CD4-positive, alpha-beta T cell (primary cell): ENCODE measurements at regions not wholly inside any gene's neighbourhood (a gene's known extent, or its start where the extent isn't known, plus 50 kb on each side); places are given as distances from the start of the nearest gene placed in this dataset.

Experiments used
- ATAC-seq: fragments of 200-7000 bp; cut with Tn5 transposase; one replicate; pipeline ENCODE4 v1.10.0; 2022; ENCODE audit warnings: mild to moderate bottlenecking; ENCODE audit not compliant: poor library complexity
- CTCF ChIA-PET: fragments of 350-600 bp; sonication (Branson Sonifier 250); formaldehyde crosslinking; loops from one replicate; lab custom pipeline; 2021; ENCODE audit warnings: antibody characterized with exemption, inconsistent platforms; lab: Charles Lee
- POLR2A ChIA-PET: fragments of 350-600 bp; sonication (Branson Sonifier 250); formaldehyde crosslinking; loops from one replicate; lab custom pipeline; 2021; ENCODE audit warnings: antibody characterized with exemption, inconsistent platforms; lab: Charles Lee
- DNase-seq, 14 experiments: peaks; one replicate each; pipeline ENCODE4 v3.0.0-alpha.2; 2013 to 2020; ENCODE audit warnings: mixed read lengths in 2 of 14
- H3K27ac ChIP-seq, 2 donors: one replicate each; pipeline versions ENCODE4 v1.5.1 to v1.7.0; 2013; ENCODE audit warnings: low read length in 2 of 2, low read depth in 1 of 2, mild to moderate bottlenecking in 1 of 2
- H3K27me3 ChIP-seq, 2 experiments: 1 replicate in 1 of 2; 2 replicates in 1 of 2; pipeline versions ENCODE4 v1.6.1 to v1.7.0; 2013; ENCODE audit warnings: low read length in 2 of 2, control low read depth in 1 of 2, mild to moderate bottlenecking in 1 of 2, moderate library complexity in 1 of 2; ENCODE audit not compliant: insufficient read depth in 2 of 2, control insufficient read depth in 1 of 2
- H3K36me3 ChIP-seq: one replicate; pipeline ENCODE4 v1.6.1; 2013; ENCODE audit warnings: low read length, control low read depth; ENCODE audit not compliant: insufficient read depth
- H3K4me1 ChIP-seq: one replicate; pipeline ENCODE4 v1.6.1; 2013; ENCODE audit warnings: low read length, control low read depth; ENCODE audit not compliant: insufficient read depth
- H3K4me3 ChIP-seq: one replicate; pipeline ENCODE4 v1.5.1; 2013; ENCODE audit warnings: mild to moderate bottlenecking, low read length, moderate library complexity
- H3K9me3 ChIP-seq, 2 experiments: 1 replicate in 1 of 2; 2 replicates in 1 of 2; pipeline versions ENCODE4 v1.6.1 to v1.7.0; 2013; ENCODE audit warnings: low read length in 2 of 2, mild to moderate bottlenecking in 2 of 2, control low read depth in 1 of 2, moderate library complexity in 1 of 2; ENCODE audit not compliant: control insufficient read depth in 1 of 2, insufficient read depth in 1 of 2
- H3K27ac Mint-ChIP-seq: one replicate; pipeline ENCODE4 v1.8.0; 2020; ENCODE audit warnings: mixed read lengths
- H3K27me3 Mint-ChIP-seq: one replicate; pipeline ENCODE4 v1.8.0; 2021; ENCODE audit warnings: mixed read lengths
- H3K36me3 Mint-ChIP-seq: one replicate; pipeline ENCODE4 v1.8.0; 2021; ENCODE audit warnings: low read depth, mixed read lengths
- H3K4me1 Mint-ChIP-seq: one replicate; pipeline ENCODE4 v1.8.0; 2021; ENCODE audit warnings: low read depth, mixed read lengths
- H3K4me3 Mint-ChIP-seq: one replicate; pipeline ENCODE4 v1.8.0; 2020; ENCODE audit warnings: mild to moderate bottlenecking, mixed read lengths
- H3K9me3 Mint-ChIP-seq: one replicate; pipeline ENCODE4 v1.8.0; 2020; ENCODE audit warnings: mixed read lengths
- intact Hi-C, 2 experiments: fragments of 100-400 bp; cut with DNase I in 1 of 2; cut with micrococcal nuclease in 1 of 2; formaldehyde crosslinking; loops; one replicate each; pipeline versions ENCODE4 v1.15.1 to v1.9.0; 2023 to 2025; cut with DNase I, micrococcal nuclease
- TF ChIP-seq, protein P1 (sequence below): fragments of 200-600 bp; IDR thresholded peaks from one replicate; pipeline ENCODE4 v1.8.0; 2022; ENCODE audit warnings: antibody characterized with exemption, mild to moderate bottlenecking

DNA sequence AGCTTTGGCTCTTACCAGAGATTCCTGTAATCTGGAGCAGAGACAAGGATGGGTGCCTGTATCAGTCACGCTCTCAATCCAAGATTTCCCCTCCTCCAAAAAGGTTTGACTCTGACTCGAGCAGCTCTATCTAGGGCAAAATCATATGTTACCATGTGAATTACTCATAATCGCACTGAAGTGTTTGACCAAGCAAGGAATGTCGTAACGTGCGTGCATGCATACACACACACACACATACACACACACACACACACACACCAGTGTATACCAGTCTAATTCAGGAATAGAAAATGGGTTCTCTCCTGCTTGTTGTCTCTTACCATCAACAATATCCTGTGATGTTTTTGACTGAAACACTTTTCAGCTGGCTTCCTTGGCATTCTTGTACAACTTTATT, 835.1 kb downstream of the KCNJ2 start:
- no peaks in the 10 kb centered on the region for H3K27me3 ChIP-seq
- Mint-ChIP-seq H3K9me3 (no peaks in the 10 kb centered on the region), H3K27ac (no peak overlapping the region), H3K4me3 (no peak overlapping the region), H3K36me3 (no peaks in the 10 kb centered on the region), H3K27me3 (no peaks in the 10 kb centered on the region), H3K4me1 (no peaks in the 10 kb centered on the region)
- no peak overlapping the region for H3K4me3 ChIP-seq
- ChIA-PET POLR2A (no interaction called here), CTCF (interaction anchor here (0.6 kb wide), 1 partner anchor 8 kb away, joined by 4 read pairs; no protein-coding TSS in a partner anchor)
- intact Hi-C loops: no loop called here
- ATAC-seq (no peak), DNase-seq (no peak)
- H3K4me1 ChIP-seq: no peaks in the 10 kb centered on the region
- no peaks in the 10 kb centered on the region for H3K9me3 ChIP-seq
- H3K36me3 ChIP-seq: no peaks in the 10 kb centered on the region
- TF ChIP-seq, protein P1, sequence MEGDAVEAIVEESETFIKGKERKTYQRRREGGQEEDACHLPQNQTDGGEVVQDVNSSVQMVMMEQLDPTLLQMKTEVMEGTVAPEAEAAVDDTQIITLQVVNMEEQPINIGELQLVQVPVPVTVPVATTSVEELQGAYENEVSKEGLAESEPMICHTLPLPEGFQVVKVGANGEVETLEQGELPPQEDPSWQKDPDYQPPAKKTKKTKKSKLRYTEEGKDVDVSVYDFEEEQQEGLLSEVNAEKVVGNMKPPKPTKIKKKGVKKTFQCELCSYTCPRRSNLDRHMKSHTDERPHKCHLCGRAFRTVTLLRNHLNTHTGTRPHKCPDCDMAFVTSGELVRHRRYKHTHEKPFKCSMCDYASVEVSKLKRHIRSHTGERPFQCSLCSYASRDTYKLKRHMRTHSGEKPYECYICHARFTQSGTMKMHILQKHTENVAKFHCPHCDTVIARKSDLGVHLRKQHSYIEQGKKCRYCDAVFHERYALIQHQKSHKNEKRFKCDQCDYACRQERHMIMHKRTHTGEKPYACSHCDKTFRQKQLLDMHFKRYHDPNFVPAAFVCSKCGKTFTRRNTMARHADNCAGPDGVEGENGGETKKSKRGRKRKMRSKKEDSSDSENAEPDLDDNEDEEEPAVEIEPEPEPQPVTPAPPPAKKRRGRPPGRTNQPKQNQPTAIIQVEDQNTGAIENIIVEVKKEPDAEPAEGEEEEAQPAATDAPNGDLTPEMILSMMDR: no peak
- H3K27ac ChIP-seq: no peak overlapping the region

DNA sequence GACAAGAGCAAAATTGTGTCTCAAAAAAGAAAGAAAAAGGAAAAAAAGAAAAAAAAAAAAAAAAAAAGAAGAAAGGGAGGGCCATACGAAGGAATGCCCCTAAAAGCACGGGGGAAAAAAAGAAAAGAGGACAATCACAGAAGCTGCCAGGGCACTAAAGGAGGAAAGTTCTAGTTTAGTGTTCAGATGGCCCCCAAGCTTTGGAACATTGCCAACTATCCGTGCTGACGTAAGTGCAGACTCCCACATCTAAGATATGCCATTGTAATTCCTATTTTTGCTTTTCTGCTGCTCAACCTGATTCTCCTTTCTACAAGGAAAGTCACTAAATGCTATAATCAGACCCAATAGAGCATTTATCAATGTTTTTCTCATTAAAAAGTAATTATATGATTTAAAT, 842.1 kb downstream of the KCNJ2 start:
- Histone ChIP-seq H3K27ac (no peak overlapping the region), H3K27me3 (no peaks in the 10 kb centered on the region), H3K9me3 (peaks cover 0 to 16% of the 10 kb centered on the region in 2 experiments), H3K36me3 (no peaks in the 10 kb centered on the region), H3K4me1 (no peaks in the 10 kb centered on the region), H3K4me3 (no peak overlapping the region)
- CTCF ChIA-PET: interaction anchor here (0.8 kb wide), 1 partner anchor 270 kb away, joined by 3 read pairs; no protein-coding TSS in a partner anchor
- H3K4me1 Mint-ChIP-seq: no peaks in the 10 kb centered on the region
- TF ChIP-seq, protein P1: no peak
- no peak for ATAC-seq
- no peaks in the 10 kb centered on the region for H3K27me3 Mint-ChIP-seq
- no peaks in the 10 kb centered on the region for H3K36me3 Mint-ChIP-seq
- POLR2A ChIA-PET: no interaction called here
- peaks cover 8% of the 10 kb centered on the region for H3K9me3 Mint-ChIP-seq
- H3K4me3 Mint-ChIP-seq: no peak overlapping the region
- no peak overlapping the region for H3K27ac Mint-ChIP-seq
- DNase-seq: no peak
- intact Hi-C loops: no loop called here

DNA sequence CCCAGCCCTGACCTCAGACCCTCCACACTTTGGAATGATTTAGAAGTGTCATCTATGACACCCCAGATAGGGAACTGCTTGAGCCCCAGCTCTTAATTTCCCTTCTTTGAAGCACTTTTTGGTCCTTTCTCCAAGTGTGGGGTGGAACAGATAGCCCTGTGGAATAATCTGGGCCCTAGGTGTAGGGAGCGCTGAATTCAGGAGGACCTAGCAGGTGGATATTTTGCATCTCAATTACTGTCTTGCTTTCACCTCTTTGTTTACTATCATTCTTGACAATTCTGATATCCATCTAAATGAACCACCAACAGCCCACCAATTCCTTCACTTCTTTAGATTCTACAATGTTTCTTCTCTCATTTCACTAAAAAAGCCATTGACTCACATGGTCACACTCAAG, 850.4 kb downstream of the KCNJ2 start:
- Mint-ChIP-seq H3K4me3 (no peak overlapping the region), H3K27me3 (no peaks in the 10 kb centered on the region), H3K27ac (no peak overlapping the region), H3K9me3 (no peaks in the 10 kb centered on the region), H3K4me1 (no peaks in the 10 kb centered on the region), H3K36me3 (no peaks in the 10 kb centered on the region)
- no peaks in the 10 kb centered on the region for H3K36me3 ChIP-seq
- ATAC-seq: no peak
- H3K4me3 ChIP-seq: no peak overlapping the region
- no peaks in the 10 kb centered on the region for H3K4me1 ChIP-seq
- DNase-seq: no peak
- H3K27ac ChIP-seq: no peak overlapping the region
- POLR2A ChIA-PET: no interaction called here
- CTCF ChIA-PET: no interaction called here
- peaks cover 0 to under 1% of the 10 kb centered on the region in 2 experiments for H3K9me3 ChIP-seq
- TF ChIP-seq, protein P1: no peak
- intact Hi-C loops: no loop called here
- no peaks in the 10 kb centered on the region for H3K27me3 ChIP-seq
